ENCODE measurements at regions not wholly inside any gene's neighbourhood (a gene's known extent, or its start where the extent isn't known, plus 50 kb on each side); places are given as distances from the start of the nearest gene placed in this dataset.

GRCh38 chr2:149924028-149924427 is 336.5 kb upstream of the MMADHC start:
- 71 to 84% (median 75%) methylated on average over 3 of the region's 3 CpGs for WGBS, 4 donors
- intact Hi-C loops (cut with DNase I): no loop called here

GRCh38 chr2:149921911-149922616 is 334.5 kb upstream of the MMADHC start:
- no peak for TF ChIP-seq POLR2A (IDR thresholded peaks at IDR 0.05)
- TF ChIP-seq, protein P1, sequence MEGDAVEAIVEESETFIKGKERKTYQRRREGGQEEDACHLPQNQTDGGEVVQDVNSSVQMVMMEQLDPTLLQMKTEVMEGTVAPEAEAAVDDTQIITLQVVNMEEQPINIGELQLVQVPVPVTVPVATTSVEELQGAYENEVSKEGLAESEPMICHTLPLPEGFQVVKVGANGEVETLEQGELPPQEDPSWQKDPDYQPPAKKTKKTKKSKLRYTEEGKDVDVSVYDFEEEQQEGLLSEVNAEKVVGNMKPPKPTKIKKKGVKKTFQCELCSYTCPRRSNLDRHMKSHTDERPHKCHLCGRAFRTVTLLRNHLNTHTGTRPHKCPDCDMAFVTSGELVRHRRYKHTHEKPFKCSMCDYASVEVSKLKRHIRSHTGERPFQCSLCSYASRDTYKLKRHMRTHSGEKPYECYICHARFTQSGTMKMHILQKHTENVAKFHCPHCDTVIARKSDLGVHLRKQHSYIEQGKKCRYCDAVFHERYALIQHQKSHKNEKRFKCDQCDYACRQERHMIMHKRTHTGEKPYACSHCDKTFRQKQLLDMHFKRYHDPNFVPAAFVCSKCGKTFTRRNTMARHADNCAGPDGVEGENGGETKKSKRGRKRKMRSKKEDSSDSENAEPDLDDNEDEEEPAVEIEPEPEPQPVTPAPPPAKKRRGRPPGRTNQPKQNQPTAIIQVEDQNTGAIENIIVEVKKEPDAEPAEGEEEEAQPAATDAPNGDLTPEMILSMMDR (IDR thresholded peaks at IDR 0.05): no peak
- H3K27ac ChIP-seq: no peak overlapping the region
- H3K36me3 ChIP-seq: no peaks in the 10 kb centered on the region
- no peak overlapping the region for H3K4me3 ChIP-seq
- no peaks in the 10 kb centered on the region for H3K27me3 ChIP-seq
- peaks cover 0 to 32% (median 9%) of the 10 kb centered on the region in 12 donors for H3K9me3 ChIP-seq
- WGBS, 4 donors: 76 to 85% (median 84%) methylated on average over 2 of the region's 2 CpGs
- DNase-seq (no peak), ATAC-seq (no peak)
- no peaks in the 10 kb centered on the region for H3K4me1 ChIP-seq
- intact Hi-C loops (cut with DNase I): no loop called here

More at GRCh38 chr2:149924028-149924427, 336.5 kb upstream of the MMADHC start:
- Histone ChIP-seq H3K27ac (no peak overlapping the region), H3K27me3 (no peaks in the 10 kb centered on the region), H3K36me3 (no peaks in the 10 kb centered on the region), H3K9me3 (peaks cover 0 to 24% (median 4%) of the 10 kb centered on the region in 12 donors), H3K4me3 (no peak overlapping the region), H3K4me1 (no peaks in the 10 kb centered on the region)
- ATAC-seq (no peak), DNase-seq (no peak)
- TF ChIP-seq, protein P1 (IDR thresholded peaks at IDR 0.05): no peak
- TF ChIP-seq POLR2A (IDR thresholded peaks at IDR 0.05): no peak

DNA sequence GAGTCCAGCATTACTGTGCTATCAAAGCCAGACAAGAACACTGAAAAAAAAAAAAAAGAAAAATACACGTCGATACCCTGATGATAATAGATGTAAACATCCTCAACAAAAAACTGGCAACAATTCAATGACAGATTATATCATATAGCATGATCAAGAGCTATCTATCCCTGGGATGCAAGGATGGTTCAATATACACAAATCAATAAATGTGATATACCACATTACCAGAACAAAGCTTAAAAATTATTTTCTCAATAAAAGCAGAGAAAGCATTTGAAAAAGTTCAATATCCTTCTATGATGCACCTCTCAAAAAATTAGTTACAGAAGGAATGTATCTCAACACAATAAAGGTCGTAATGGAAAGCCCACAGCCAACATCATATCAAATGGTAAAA is 332.8 kb upstream of the MMADHC start:
- H3K27me3 ChIP-seq: no peaks in the 10 kb centered on the region

GRCh38 chr2:149915151-149915550 is 327.6 kb upstream of the MMADHC start:
- H3K9me3 ChIP-seq: peaks cover 0 to 32% (median 3%) of the 10 kb centered on the region in 12 donors
- no peaks in the 10 kb centered on the region for H3K36me3 ChIP-seq
- no peak overlapping the region for H3K4me3 ChIP-seq
- no peak for DNase-seq
- H3K27me3 ChIP-seq: no peaks in the 10 kb centered on the region
- 48 to 64% (median 55%) methylated on average over 3 of the region's 3 CpGs for WGBS, 4 donors
- intact Hi-C loops (cut with DNase I): no loop called here
- H3K4me1 ChIP-seq: no peaks in the 10 kb centered on the region
- no peak for ATAC-seq
- no peak overlapping the region for H3K27ac ChIP-seq
- no peak for TF ChIP-seq POLR2A (IDR thresholded peaks at IDR 0.05)
- TF ChIP-seq, protein P1 (IDR thresholded peaks at IDR 0.05): no peak

More for the DNA sequence above, 332.8 kb upstream of the MMADHC start:
- H3K4me1 ChIP-seq: no peaks in the 10 kb centered on the region
- intact Hi-C loops (cut with DNase I): no loop called here
- WGBS, 4 donors: 87 to 94% (median 92%) methylated on average over 3 of the region's 3 CpGs
- no peak for ATAC-seq
- TF ChIP-seq POLR2A (IDR thresholded peaks at IDR 0.05): no peak
- TF ChIP-seq, protein P1 (IDR thresholded peaks at IDR 0.05): no peak
- no peak for DNase-seq
- no peaks in the 10 kb centered on the region for H3K36me3 ChIP-seq
- H3K4me3 ChIP-seq: no peak overlapping the region
- no peak overlapping the region for H3K27ac ChIP-seq
- H3K9me3 ChIP-seq: peaks cover 0 to 32% (median 9%) of the 10 kb centered on the region in 12 donors
